ENCODE measurements at regions not wholly inside any gene's neighbourhood (a gene's known extent, or its start where the extent isn't known, plus 50 kb on each side); places are given as distances from the start of the nearest gene placed in this dataset.

DNA sequence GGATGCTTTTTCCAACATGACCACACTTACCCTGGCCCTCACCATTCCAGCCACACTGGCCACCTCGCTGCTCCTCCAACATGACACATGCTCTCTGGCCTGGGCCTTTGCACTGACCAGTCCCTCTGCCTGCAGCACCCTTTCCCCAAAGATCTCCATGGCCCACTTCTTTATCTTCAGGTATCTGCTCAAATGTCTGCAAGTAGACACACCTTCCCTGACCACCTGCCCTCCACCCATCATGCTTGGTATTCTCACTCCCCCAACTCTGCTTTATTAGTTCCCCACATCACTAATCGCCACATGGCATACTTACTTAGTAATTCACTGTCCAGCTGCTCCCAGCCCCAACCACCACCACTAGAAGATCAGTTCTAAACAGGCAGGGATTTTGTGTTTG lies 214.2 kb downstream of the BCL11A start:
- H3K9ac ChIP-seq (ENCODE audit: low read length), result no peak overlapping the region
- H3K4me1 ChIP-seq (ENCODE audit: insufficient read depth, low read length), result no peaks in the 10 kb centered on the region
- no peak overlapping the region for H3K4me3 ChIP-seq (ENCODE audit: low read depth in 1 of 2, low read length in 2 of 2)
- H3K27me3 ChIP-seq (ENCODE audit: control insufficient read depth in 1 of 2, insufficient read depth in 2 of 2, low read length in 2 of 2), result no peaks in the 10 kb centered on the region
- no peak overlapping the region for H3K27ac ChIP-seq (ENCODE audit: low read depth, low read length)
- H3K9me3 ChIP-seq (ENCODE audit: low read length), result no peaks in the 10 kb centered on the region
- no peaks in the 10 kb centered on the region for H3K36me3 ChIP-seq (ENCODE audit: insufficient read depth, low read length)

DNA sequence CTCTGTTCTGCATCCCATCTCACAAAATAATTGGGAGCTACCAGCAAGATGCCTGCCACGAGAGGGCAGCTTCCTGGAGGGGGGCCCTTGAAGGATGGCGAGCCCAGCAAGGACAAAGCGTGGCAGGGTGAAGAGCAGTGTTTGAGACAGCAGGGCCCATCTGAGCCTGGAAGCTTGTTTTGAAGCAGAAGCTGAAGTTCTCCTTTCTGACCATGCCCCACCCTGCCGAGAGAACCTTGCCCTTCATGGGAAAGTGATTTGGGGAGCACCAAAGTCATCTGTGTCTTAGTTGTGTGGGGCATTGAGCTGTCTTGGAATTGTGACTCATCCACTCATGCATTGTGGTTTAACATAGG lies 216.3 kb downstream of the BCL11A start:
- Histone ChIP-seq H3K36me3 (ENCODE audit: insufficient read depth, low read length) (no peaks in the 10 kb centered on the region), H3K4me1 (ENCODE audit: insufficient read depth, low read length) (no peaks in the 10 kb centered on the region), H3K9me3 (ENCODE audit: low read length) (no peaks in the 10 kb centered on the region), H3K27me3 (ENCODE audit: control insufficient read depth in 1 of 2, insufficient read depth in 2 of 2, low read length in 2 of 2) (no peaks in the 10 kb centered on the region), H3K27ac (ENCODE audit: low read depth, low read length) (no peak overlapping the region), H3K9ac (ENCODE audit: low read length) (no peak overlapping the region), H3K4me3 (ENCODE audit: low read depth in 1 of 2, low read length in 2 of 2) (no peak overlapping the region)

GRCh38 chr2:60336442-60337141 lies 216.9 kb downstream of the BCL11A start:
- Histone ChIP-seq H3K9me3 (ENCODE audit: low read length) (no peaks in the 10 kb centered on the region), H3K27me3 (ENCODE audit: control insufficient read depth in 1 of 2, insufficient read depth in 2 of 2, low read length in 2 of 2) (no peaks in the 10 kb centered on the region), H3K4me1 (ENCODE audit: insufficient read depth, low read length) (no peaks in the 10 kb centered on the region), H3K4me3 (ENCODE audit: low read depth in 1 of 2, low read length in 2 of 2) (no peak overlapping the region), H3K27ac (ENCODE audit: low read depth, low read length) (no peak overlapping the region), H3K36me3 (ENCODE audit: insufficient read depth, low read length) (no peaks in the 10 kb centered on the region), H3K9ac (ENCODE audit: low read length) (no peak overlapping the region)

DNA sequence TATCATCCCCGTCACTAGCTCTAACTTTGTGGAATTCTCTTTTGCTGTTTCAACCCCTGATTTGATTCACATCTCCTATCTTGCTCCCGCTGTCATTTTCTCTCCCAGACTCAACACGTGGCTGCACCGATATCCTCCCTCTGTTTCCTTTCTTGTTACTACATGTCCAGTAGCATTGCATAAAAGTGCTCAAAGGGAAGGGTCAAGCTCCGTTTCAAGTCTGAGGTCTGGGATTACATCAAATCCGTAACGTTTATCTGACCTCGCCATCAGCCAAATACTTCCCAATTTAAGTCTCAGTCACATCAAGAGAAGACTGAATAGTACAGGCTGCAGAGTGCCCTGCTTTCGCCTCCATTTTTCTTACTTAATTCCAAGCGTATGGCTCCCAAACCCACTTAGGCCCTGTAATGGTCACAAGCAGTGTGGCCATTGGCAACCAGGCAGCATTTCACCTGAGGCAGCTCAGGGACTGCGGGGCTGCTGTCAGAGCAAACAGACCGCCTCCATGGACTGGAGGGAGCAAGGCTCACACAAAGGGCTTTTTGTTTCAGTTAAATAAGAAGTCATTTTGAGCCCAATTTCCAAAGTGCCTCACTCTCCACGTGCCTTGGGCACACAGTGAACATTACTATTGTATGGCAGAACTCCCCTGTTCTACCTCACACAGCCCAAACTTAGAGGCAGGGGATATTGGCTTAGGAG lies 217.8 kb downstream of the BCL11A start:
- H3K36me3 ChIP-seq (ENCODE audit: insufficient read depth, low read length), result no peaks in the 10 kb centered on the region
- H3K27me3 ChIP-seq (ENCODE audit: control insufficient read depth in 1 of 2, insufficient read depth in 2 of 2, low read length in 2 of 2), result no peaks in the 10 kb centered on the region
- no peak overlapping the region for H3K4me3 ChIP-seq (ENCODE audit: low read depth in 1 of 2, low read length in 2 of 2)
- no peak overlapping the region for H3K27ac ChIP-seq (ENCODE audit: low read depth, low read length)
- H3K4me1 ChIP-seq (ENCODE audit: insufficient read depth, low read length), result no peaks in the 10 kb centered on the region
- H3K9ac ChIP-seq (ENCODE audit: low read length), result no peak overlapping the region
- no peaks in the 10 kb centered on the region for H3K9me3 ChIP-seq (ENCODE audit: low read length)

GRCh38 chr2:60334610-60335009 lies 218.8 kb downstream of the BCL11A start:
- Histone ChIP-seq H3K27me3 (ENCODE audit: control insufficient read depth in 1 of 2, insufficient read depth in 2 of 2, low read length in 2 of 2) (no peaks in the 10 kb centered on the region), H3K9me3 (ENCODE audit: low read length) (no peaks in the 10 kb centered on the region), H3K9ac (ENCODE audit: low read length) (no peak overlapping the region)

DNA sequence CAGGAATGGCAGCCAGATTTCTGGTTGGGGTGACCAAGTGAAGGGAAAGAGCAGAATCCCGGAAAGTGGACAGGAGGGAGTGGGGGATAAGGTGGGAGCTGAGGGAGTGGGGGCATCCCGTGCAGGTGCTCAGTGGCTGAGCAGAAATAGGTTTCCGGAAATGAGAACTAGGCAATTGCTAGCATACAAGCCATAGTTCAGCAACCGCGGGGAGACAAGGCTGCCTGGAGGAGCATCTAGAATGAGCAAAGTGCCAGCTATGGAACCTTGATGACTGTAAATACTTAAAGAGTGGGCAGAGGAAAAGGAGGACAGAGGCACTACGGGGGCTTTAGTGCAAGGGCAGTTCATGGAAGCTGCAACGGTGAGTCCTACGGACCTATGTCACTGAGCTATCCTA lies 220.2 kb downstream of the BCL11A start:
- Histone ChIP-seq H3K27ac (ENCODE audit: low read depth, low read length) (no peak overlapping the region), H3K9ac (ENCODE audit: low read length) (no peak overlapping the region), H3K4me3 (ENCODE audit: low read depth in 1 of 2, low read length in 2 of 2) (no peak overlapping the region), H3K4me1 (ENCODE audit: insufficient read depth, low read length) (no peaks in the 10 kb centered on the region), H3K9me3 (ENCODE audit: low read length) (no peaks in the 10 kb centered on the region), H3K27me3 (ENCODE audit: control insufficient read depth in 1 of 2, insufficient read depth in 2 of 2, low read length in 2 of 2) (no peaks in the 10 kb centered on the region), H3K36me3 (ENCODE audit: insufficient read depth, low read length) (no peaks in the 10 kb centered on the region)

More at GRCh38 chr2:60334610-60335009, 218.8 kb downstream of the BCL11A start:
- H3K27ac ChIP-seq (ENCODE audit: low read depth, low read length), result no peak overlapping the region
- H3K4me3 ChIP-seq (ENCODE audit: low read depth in 1 of 2, low read length in 2 of 2), result no peak overlapping the region
- H3K4me1 ChIP-seq (ENCODE audit: insufficient read depth, low read length), result no peaks in the 10 kb centered on the region
- H3K36me3 ChIP-seq (ENCODE audit: insufficient read depth, low read length), result no peaks in the 10 kb centered on the region

- H3K4me1 ChIP-seq (ENCODE audit: insufficient read depth, low read length), result no peaks in the 10 kb centered on the region
- H3K9ac ChIP-seq (ENCODE audit: low read length), result no peak overlapping the region
- no peaks in the 10 kb centered on the region for H3K9me3 ChIP-seq (ENCODE audit: low read length)
- H3K36me3 ChIP-seq (ENCODE audit: insufficient read depth, low read length), result no peaks in the 10 kb centered on the region
- no peaks in the 10 kb centered on the region for H3K27me3 ChIP-seq (ENCODE audit: control insufficient read depth in 1 of 2, insufficient read depth in 2 of 2, low read length in 2 of 2)
- H3K4me3 ChIP-seq (ENCODE audit: low read depth in 1 of 2, low read length in 2 of 2), result no peak overlapping the region
- no peak overlapping the region for H3K27ac ChIP-seq (ENCODE audit: low read depth, low read length)
Measured at GRCh38 chr2:60331115-60331809, 222.2 kb downstream of the BCL11A start.

GRCh38 chr2:60329225-60329624 lies 224.2 kb downstream of the BCL11A start:
- Histone ChIP-seq H3K4me1 (ENCODE audit: insufficient read depth, low read length) (no peaks in the 10 kb centered on the region), H3K9ac (ENCODE audit: low read length) (no peak overlapping the region), H3K36me3 (ENCODE audit: insufficient read depth, low read length) (no peaks in the 10 kb centered on the region), H3K27ac (ENCODE audit: low read depth, low read length) (no peak overlapping the region), H3K9me3 (ENCODE audit: low read length) (no peaks in the 10 kb centered on the region), H3K27me3 (ENCODE audit: control insufficient read depth in 1 of 2, insufficient read depth in 2 of 2, low read length in 2 of 2) (no peaks in the 10 kb centered on the region), H3K4me3 (ENCODE audit: low read depth in 1 of 2, low read length in 2 of 2) (no peak overlapping the region)

DNA sequence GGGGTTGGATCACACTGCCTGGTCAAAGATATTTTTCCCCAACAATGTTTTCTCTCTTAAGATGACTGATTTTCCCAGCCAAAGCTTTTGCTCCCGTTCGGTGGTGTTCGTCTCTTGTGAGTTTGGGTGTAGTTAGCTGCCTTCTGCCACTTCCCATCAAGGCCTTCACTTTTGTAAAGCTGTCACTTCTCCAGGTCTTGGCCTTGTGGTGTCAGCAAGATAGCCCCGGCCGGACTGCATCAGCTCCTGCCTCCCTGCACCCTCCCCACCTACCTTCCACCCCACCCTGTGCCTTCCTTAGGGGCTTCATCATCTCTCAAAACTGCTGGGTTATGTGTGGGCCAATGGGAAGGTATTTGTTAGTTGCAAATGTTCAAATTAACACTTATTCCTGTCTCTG lies 228.9 kb downstream of the BCL11A start:
- Histone ChIP-seq H3K36me3 (ENCODE audit: insufficient read depth, low read length) (no peaks in the 10 kb centered on the region), H3K4me1 (ENCODE audit: insufficient read depth, low read length) (no peaks in the 10 kb centered on the region), H3K27ac (ENCODE audit: low read depth, low read length) (no peak overlapping the region), H3K4me3 (ENCODE audit: low read depth in 1 of 2, low read length in 2 of 2) (no peak overlapping the region), H3K9me3 (ENCODE audit: low read length) (no peaks in the 10 kb centered on the region), H3K9ac (ENCODE audit: low read length) (no peak overlapping the region), H3K27me3 (ENCODE audit: control insufficient read depth in 1 of 2, insufficient read depth in 2 of 2, low read length in 2 of 2) (no peaks in the 10 kb centered on the region)

GRCh38 chr2:60321816-60322215 lies 231.6 kb downstream of the BCL11A start:
- no peak overlapping the region for H3K9ac ChIP-seq (ENCODE audit: low read length)
- no peaks in the 10 kb centered on the region for H3K9me3 ChIP-seq (ENCODE audit: low read length)
- H3K27ac ChIP-seq (ENCODE audit: low read depth, low read length), result no peak overlapping the region
- no peaks in the 10 kb centered on the region for H3K27me3 ChIP-seq (ENCODE audit: control insufficient read depth in 1 of 2, insufficient read depth in 2 of 2, low read length in 2 of 2)
- H3K4me1 ChIP-seq (ENCODE audit: insufficient read depth, low read length), result no peaks in the 10 kb centered on the region
- no peak overlapping the region for H3K4me3 ChIP-seq (ENCODE audit: low read depth in 1 of 2, low read length in 2 of 2)
- H3K36me3 ChIP-seq (ENCODE audit: insufficient read depth, low read length), result no peaks in the 10 kb centered on the region

GRCh38 chr2:60320724-60321123 lies 232.7 kb downstream of the BCL11A start:
- H3K27ac ChIP-seq (ENCODE audit: low read depth, low read length), result no peak overlapping the region
- no peaks in the 10 kb centered on the region for H3K36me3 ChIP-seq (ENCODE audit: insufficient read depth, low read length)
- no peak overlapping the region for H3K4me3 ChIP-seq (ENCODE audit: low read depth in 1 of 2, low read length in 2 of 2)
- H3K9ac ChIP-seq (ENCODE audit: low read length), result no peak overlapping the region
- H3K27me3 ChIP-seq (ENCODE audit: control insufficient read depth in 1 of 2, insufficient read depth in 2 of 2, low read length in 2 of 2), result no peaks in the 10 kb centered on the region
- no peaks in the 10 kb centered on the region for H3K9me3 ChIP-seq (ENCODE audit: low read length)
- no peaks in the 10 kb centered on the region for H3K4me1 ChIP-seq (ENCODE audit: insufficient read depth, low read length)

All from muscle layer of colon (tissue), 2 donors.